WI38 (cell line): ENCODE measurements at regions not wholly inside any gene's neighbourhood (a gene's known extent, or its start where the extent isn't known, plus 50 kb on each side); places are given as distances from the start of the nearest gene placed in this dataset.

Experiments used
- H3K4me3 ChIP-seq: 2 replicates; pipeline ENCODE4 v1.5.1; 2011; ENCODE audit warnings: low read depth, mild to moderate bottlenecking, control low read depth, low read length
- TF ChIP-seq, protein P1 (sequence below): IDR thresholded peaks from 2 replicates; pipeline ENCODE4 v1.5.1; 2012; ENCODE audit warnings: low read depth, mild to moderate bottlenecking, control low read depth, low read length

DNA sequence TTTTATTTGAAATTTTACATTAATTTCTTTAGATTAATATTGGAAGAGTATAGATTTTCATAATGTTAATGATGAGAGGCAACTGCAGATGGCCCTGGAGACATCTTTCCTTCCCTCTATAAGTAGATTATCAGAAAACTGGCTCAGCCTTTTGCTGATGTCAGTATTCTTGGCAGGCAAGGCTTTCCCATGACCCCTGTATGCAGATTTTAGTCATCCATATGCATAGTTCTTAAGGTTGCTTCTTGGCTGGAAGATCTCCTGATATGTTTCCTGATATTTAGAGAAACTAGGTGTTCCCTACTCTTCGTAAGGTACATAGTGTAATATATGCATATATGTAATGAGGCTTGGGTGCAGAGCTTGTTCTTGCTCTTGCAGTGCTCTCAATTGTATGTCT lies 911.4 kb downstream of the EPHA3 start:
- no peak overlapping the region for H3K4me3 ChIP-seq

DNA sequence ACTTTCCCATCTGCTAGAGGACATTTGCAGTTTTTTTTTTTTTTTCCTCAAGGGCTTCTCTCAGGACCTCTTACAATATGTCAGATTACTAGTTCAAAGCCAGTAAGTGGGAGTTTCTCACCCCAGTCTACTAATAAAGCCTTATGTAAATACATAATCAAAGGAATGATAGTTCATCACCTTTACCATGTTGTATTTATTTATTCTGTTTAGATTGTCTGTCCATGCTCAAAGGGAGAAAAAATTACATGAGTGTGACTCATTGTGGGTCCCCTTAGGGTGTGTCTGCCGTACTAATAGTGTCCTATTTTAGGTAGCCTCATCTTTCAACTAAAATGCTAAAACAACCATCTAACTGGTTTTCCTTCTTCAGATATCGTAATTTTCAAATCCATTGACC lies 917.6 kb downstream of the EPHA3 start:
- no peak overlapping the region for H3K4me3 ChIP-seq
- TF ChIP-seq, protein P1, sequence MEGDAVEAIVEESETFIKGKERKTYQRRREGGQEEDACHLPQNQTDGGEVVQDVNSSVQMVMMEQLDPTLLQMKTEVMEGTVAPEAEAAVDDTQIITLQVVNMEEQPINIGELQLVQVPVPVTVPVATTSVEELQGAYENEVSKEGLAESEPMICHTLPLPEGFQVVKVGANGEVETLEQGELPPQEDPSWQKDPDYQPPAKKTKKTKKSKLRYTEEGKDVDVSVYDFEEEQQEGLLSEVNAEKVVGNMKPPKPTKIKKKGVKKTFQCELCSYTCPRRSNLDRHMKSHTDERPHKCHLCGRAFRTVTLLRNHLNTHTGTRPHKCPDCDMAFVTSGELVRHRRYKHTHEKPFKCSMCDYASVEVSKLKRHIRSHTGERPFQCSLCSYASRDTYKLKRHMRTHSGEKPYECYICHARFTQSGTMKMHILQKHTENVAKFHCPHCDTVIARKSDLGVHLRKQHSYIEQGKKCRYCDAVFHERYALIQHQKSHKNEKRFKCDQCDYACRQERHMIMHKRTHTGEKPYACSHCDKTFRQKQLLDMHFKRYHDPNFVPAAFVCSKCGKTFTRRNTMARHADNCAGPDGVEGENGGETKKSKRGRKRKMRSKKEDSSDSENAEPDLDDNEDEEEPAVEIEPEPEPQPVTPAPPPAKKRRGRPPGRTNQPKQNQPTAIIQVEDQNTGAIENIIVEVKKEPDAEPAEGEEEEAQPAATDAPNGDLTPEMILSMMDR: no peak

More for the DNA sequence above, 911.4 kb downstream of the EPHA3 start:
- TF ChIP-seq, protein P1: no peak

GRCh38 chr3:90026406-90026805 lies 919.0 kb downstream of the EPHA3 start:
- H3K4me3 ChIP-seq: no peak overlapping the region
- TF ChIP-seq, protein P1: no peak

GRCh38 chr3:90031121-90031520 lies 923.7 kb downstream of the EPHA3 start:
- TF ChIP-seq, protein P1: no peak
- H3K4me3 ChIP-seq: no peak overlapping the region

- TF ChIP-seq, protein P1: no peak
Observed at GRCh38 chr3:90032980-90033641, 925.7 kb downstream of the EPHA3 start.

GRCh38 chr3:90034038-90034437 lies 926.6 kb downstream of the EPHA3 start:
- TF ChIP-seq, protein P1: no peak

More at GRCh38 chr3:90032980-90033641, 925.7 kb downstream of the EPHA3 start:
- no peak overlapping the region for H3K4me3 ChIP-seq

GRCh38 chr3:90035643-90036042 lies 928.2 kb downstream of the EPHA3 start:
- H3K4me3 ChIP-seq: no peak overlapping the region
- TF ChIP-seq, protein P1: no peak

More at GRCh38 chr3:90034038-90034437, 926.6 kb downstream of the EPHA3 start:
- no peak overlapping the region for H3K4me3 ChIP-seq
